NCI-H774 (cell line): ENCODE measurements at regions not wholly inside any gene's neighbourhood (a gene's known extent, or its start where the extent isn't known, plus 50 kb on each side); places are given as distances from the start of the nearest gene placed in this dataset.
"Not testable (repeated sequence)": the region's sequence is repeated elsewhere in the genome, so short reads cannot be mapped to it uniquely, and the experiment has no call there.

Source experiments
- DNase-seq: peaks from one replicate; lab custom pipeline; 2025; lab: John Stamatoyannopoulos, UW

- no peak for DNase-seq
These were observed 154.5 kb downstream of the ZFP36L2 start for GRCh38 chr2:43071599-43072550.

- no peak for DNase-seq
These were observed 155.5 kb downstream of the ZFP36L2 start for GRCh38 chr2:43070676-43071502.

- no peak for DNase-seq
These were observed 156.4 kb downstream of the ZFP36L2 start for GRCh38 chr2:43070030-43070429.

- no peak for DNase-seq
These were observed 157.5 kb downstream of the ZFP36L2 start for GRCh38 chr2:43068631-43069517.

- DNase-seq = no peak
These were observed 158.3 kb downstream of the ZFP36L2 start for GRCh38 chr2:43068041-43068533.

- DNase-seq = no peak
These were observed 159.0 kb downstream of the ZFP36L2 start for GRCh38 chr2:43067254-43068040.

- not testable (repeated sequence) for DNase-seq
These were observed 159.7 kb downstream of the ZFP36L2 start for GRCh38 chr2:43066541-43067253.

GRCh38 chr2:43065871-43066270 lies 160.5 kb downstream of the ZFP36L2 start:
- no peak for DNase-seq

- no peak for DNase-seq
These were observed 161.4 kb downstream of the ZFP36L2 start for GRCh38 chr2:43065036-43065435.

GRCh38 chr2:43063096-43063495 lies 163.3 kb downstream of the ZFP36L2 start:
- DNase-seq = not testable (repeated sequence)

- DNase-seq = no peak
These were observed 164.3 kb downstream of the ZFP36L2 start for GRCh38 chr2:43062058-43062457.

GRCh38 chr2:43060390-43061016 lies 165.9 kb downstream of the ZFP36L2 start:
- DNase-seq = no peak

- no peak for DNase-seq
These were observed 167.1 kb downstream of the ZFP36L2 start for GRCh38 chr2:43059183-43059897.

- no peak for DNase-seq
These were observed 167.7 kb downstream of the ZFP36L2 start for GRCh38 chr2:43058726-43059110.

- no peak for DNase-seq
These were observed 168.4 kb downstream of the ZFP36L2 start for GRCh38 chr2:43057742-43058725.

- no peak for DNase-seq
These were observed 169.2 kb downstream of the ZFP36L2 start for GRCh38 chr2:43057026-43057741.

- DNase-seq = no peak
These were observed 170.4 kb downstream of the ZFP36L2 start for GRCh38 chr2:43055985-43056384.
